H1 (cell line): ENCODE measurements at regions not wholly inside any gene's neighbourhood (a gene's known extent, or its start where the extent isn't known, plus 50 kb on each side); places are given as distances from the start of the nearest gene placed in this dataset.

ENCODE experiments used
- CTCF ChIA-PET: fragments of 300-600 bp; sonication (Branson Sonifier 250); formaldehyde crosslinking; loops from one replicate; lab custom pipeline; 2021; ENCODE audit not compliant: partially characterized antibody; lab: Charles Lee
- POLR2A ChIA-PET: fragments of 300-600 bp; sonication (Branson Sonifier 250); formaldehyde crosslinking; loops from one replicate; lab custom pipeline; 2021; ENCODE audit warnings: inconsistent platforms; ENCODE audit not compliant: partially characterized antibody; lab: Charles Lee
- DNase-seq, 2 experiments: peaks; one replicate each; pipeline versions ENCODE4 v3.0.0 to v3.0.0-alpha.2; 2010 to 2022; ENCODE audit warnings: low spot score in 2 of 2, low read depth in 1 of 2, mixed read lengths in 1 of 2
- FAIRE-seq: peaks from 2 replicates; lab custom pipeline; 2011; peaks lifted over from hg19 to GRCh38; lab: Jason Lieb, UNC
- H2AFZ ChIP-seq: 2 replicates; pipeline ENCODE4 v1.8.1; 2012; ENCODE audit warnings: low read length, inconsistent platforms
- H2AK5ac ChIP-seq: 2 replicates; pipeline ENCODE4 v1.6.1; 2013; ENCODE audit warnings: low read depth, low read length
- H2BK120ac ChIP-seq: replicated peaks from 2 replicates; pipeline ENCODE3; 2013; ENCODE audit warnings: low read depth, low read length, inconsistent platforms
- H2BK12ac ChIP-seq: 2 replicates; pipeline ENCODE4 v1.6.1; 2013; ENCODE audit warnings: low read depth, low read length
- H2BK15ac ChIP-seq: 2 replicates; pipeline ENCODE4 v1.6.1; 2013; ENCODE audit warnings: low read length
- H2BK20ac ChIP-seq: 2 replicates; pipeline ENCODE4 v1.6.1; 2013; ENCODE audit warnings: low read length
- H2BK5ac ChIP-seq: 2 replicates; pipeline ENCODE4 v1.6.1; 2013; ENCODE audit warnings: low read depth, low read length
- H3K14ac ChIP-seq: 2 replicates; pipeline ENCODE4 v1.6.1; 2013; ENCODE audit warnings: inconsistent platforms; ENCODE audit not compliant: insufficient read length
- H3K18ac ChIP-seq: 2 replicates; pipeline ENCODE4 v1.6.1; 2013; ENCODE audit warnings: low read length; ENCODE audit errors: extremely low read depth
- H3K23ac ChIP-seq: 2 replicates; pipeline ENCODE4 v1.6.1; 2013; ENCODE audit warnings: inconsistent platforms; ENCODE audit not compliant: insufficient read length
- H3K23me2 ChIP-seq: 2 replicates; pipeline ENCODE4 v1.6.1; 2013; ENCODE audit warnings: low read depth, low read length
- H3K27ac ChIP-seq: 2 replicates; pipeline ENCODE4 v1.6.1; 2011; ENCODE audit warnings: low read depth, low read length, inconsistent platforms
- H3K27me3 ChIP-seq, 4 experiments: replicated peaks in 1 of 4; 1 replicate in 1 of 4; 2 replicates in 3 of 4; pipeline versions ENCODE4 v1.6.1 to v1.8.1; 2011 to 2013; ENCODE audit warnings: low read length in 3 of 4, mild to moderate bottlenecking in 3 of 4, inconsistent platforms in 2 of 4, mixed read lengths in 2 of 4, moderate library complexity in 1 of 4; ENCODE audit not compliant: control insufficient read depth in 3 of 4, insufficient read depth in 3 of 4; ENCODE audit errors: extremely low read depth in 1 of 4
- H3K36me3 ChIP-seq, 4 experiments: 2 replicates each; pipeline versions ENCODE4 v1.6.1 to v1.8.1; 2011 to 2013; ENCODE audit warnings: mild to moderate bottlenecking in 4 of 4, low read length in 3 of 4, moderate library complexity in 2 of 4, control low read depth in 1 of 4, inconsistent platforms in 1 of 4; ENCODE audit not compliant: insufficient read depth in 4 of 4, control insufficient read depth in 2 of 4
- H3K4ac ChIP-seq: replicated peaks from 2 replicates; pipeline ENCODE3; 2013; ENCODE audit warnings: low read length, low read depth, mixed read lengths, inconsistent platforms; ENCODE audit not compliant: insufficient read length
- H3K4me1 ChIP-seq, 4 experiments: replicated peaks in 1 of 4; 1 replicate in 1 of 4; 2 replicates in 3 of 4; pipeline versions ENCODE4 v1.6.1 to v1.8.1; 2011 to 2013; ENCODE audit warnings: low read length in 3 of 4, inconsistent platforms in 2 of 4, mixed read lengths in 1 of 4; ENCODE audit not compliant: insufficient read depth in 4 of 4, control insufficient read depth in 3 of 4
- H3K4me2 ChIP-seq, 2 experiments: 2 replicates each; pipeline versions ENCODE4 v1.6.1 to v1.8.1; 2011 to 2013; ENCODE audit warnings: low read depth in 2 of 2, low read length in 2 of 2, control low read depth in 1 of 2, inconsistent platforms in 1 of 2, mild to moderate bottlenecking in 1 of 2; ENCODE audit not compliant: insufficient read depth in 1 of 2
- H3K4me3 ChIP-seq, 4 experiments: fragments of 200-600, 300-600 bp in 1 of 4; sonication (generic), shearing (Covaris generic), sonication (Bioruptor Twin) in 1 of 4; 2 replicates each; pipeline versions ENCODE4 v1.5.1 to v1.8.1; 2011 to 2016; ENCODE audit warnings: low read length in 4 of 4, low read depth in 3 of 4, control low read depth in 2 of 4, inconsistent platforms in 2 of 4, mild to moderate bottlenecking in 2 of 4, mixed read lengths in 1 of 4, moderate library complexity in 1 of 4; ENCODE audit not compliant: insufficient read depth in 2 of 4; ENCODE audit errors: extremely low read depth in 1 of 4
- H3K56ac ChIP-seq: replicated peaks from 2 replicates; pipeline ENCODE3; 2013; ENCODE audit warnings: low read depth, mild to moderate bottlenecking, mixed read lengths, low read length, inconsistent platforms; ENCODE audit not compliant: insufficient read length
- H3K79me1 ChIP-seq: 2 replicates; pipeline ENCODE4 v1.6.1; 2013; ENCODE audit warnings: low read depth, low read length, control low read depth
- H3K79me2 ChIP-seq, 2 experiments: 2 replicates each; pipeline versions ENCODE4 v1.6.1 to v1.8.1; 2012 to 2013; ENCODE audit warnings: low read length in 2 of 2, mild to moderate bottlenecking in 2 of 2, inconsistent platforms in 1 of 2; ENCODE audit not compliant: insufficient read depth in 2 of 2, control insufficient read depth in 1 of 2
- H3K9ac ChIP-seq, 4 experiments: replicated peaks in 1 of 4; 1 replicate in 1 of 4; 2 replicates in 3 of 4; pipeline versions ENCODE4 v1.6.1 to v1.8.1; 2011 to 2013; ENCODE audit warnings: low read depth in 3 of 4, low read length in 3 of 4, control low read depth in 2 of 4, mild to moderate bottlenecking in 2 of 4, moderate library complexity in 2 of 4, inconsistent platforms in 1 of 4; ENCODE audit errors: extremely low read depth in 1 of 4
- H3K9me3 ChIP-seq, 2 experiments: 2 replicates each; pipeline versions ENCODE4 v1.6.1 to v1.8.1; 2012 to 2013; ENCODE audit warnings: mild to moderate bottlenecking in 2 of 2, moderate library complexity in 2 of 2, control low read depth in 1 of 2, inconsistent platforms in 1 of 2, low read depth in 1 of 2, low read length in 1 of 2, mixed read lengths in 1 of 2; ENCODE audit not compliant: insufficient read depth in 2 of 2
- H4K20me1 ChIP-seq, 2 experiments: replicated peaks in 1 of 2; 2 replicates each; pipeline versions ENCODE3 to v1.8.1; 2011 to 2013; ENCODE audit warnings: inconsistent platforms in 2 of 2, low read length in 2 of 2, mild to moderate bottlenecking in 1 of 2; ENCODE audit not compliant: insufficient read depth in 2 of 2, control insufficient read depth in 1 of 2
- H4K5ac ChIP-seq: 2 replicates; pipeline ENCODE4 v1.6.1; 2013; ENCODE audit warnings: low read length, low read depth, mixed read lengths, inconsistent platforms; ENCODE audit not compliant: insufficient read length
- H4K8ac ChIP-seq: 2 replicates; pipeline ENCODE4 v1.8.0; 2013; ENCODE audit warnings: mild to moderate bottlenecking, moderate library complexity, low read length, inconsistent platforms; ENCODE audit not compliant: insufficient read depth; ENCODE audit errors: extremely low read depth
- H4K91ac ChIP-seq: replicated peaks from 2 replicates; pipeline ENCODE3; 2013; ENCODE audit warnings: low read length, mixed read lengths, inconsistent platforms; ENCODE audit not compliant: insufficient read length
- CBX8 ChIP-seq: fragments of 300-800, 300-1000 bp; sonication (generic); IDR thresholded peaks from 2 replicates; pipeline ENCODE4 v1.7.1; 2016; ENCODE audit warnings: low read depth, low read length, borderline replicate concordance
- CHD1 ChIP-seq: IDR thresholded peaks from 2 replicates; pipeline ENCODE4 v1.6.1; 2012; ENCODE audit warnings: low read depth, low read length, improper control_type of control experiment
- GTF2F1 ChIP-seq: IDR thresholded peaks from 2 replicates; pipeline ENCODE4 v1.6.1; 2012; ENCODE audit warnings: low read depth, low read length, improper control_type of control experiment, borderline replicate concordance
- JUN ChIP-seq: IDR thresholded peaks from 2 replicates; pipeline ENCODE4 v1.6.1; 2011; ENCODE audit warnings: low read depth, mild to moderate bottlenecking, improper control_type of control experiment, low read length
- POLR2A ChIP-seq, 2 experiments: IDR thresholded peaks; 1 replicate in 1 of 2; 2 replicates in 1 of 2; pipeline ENCODE4 v1.6.1; 2011; ENCODE audit warnings: low read depth in 2 of 2, low read length in 2 of 2, mild to moderate bottlenecking in 2 of 2; ENCODE audit errors: control extremely low read depth in 1 of 2
- RAD21 ChIP-seq, 2 experiments: IDR thresholded peaks in 1 of 2; conservative IDR thresholded peaks in 1 of 2; 2 replicates each; pipeline ENCODE4 v1.6.1; 2011; ENCODE audit warnings: low read depth in 2 of 2, low read length in 2 of 2, improper control_type of control experiment in 1 of 2, inconsistent platforms in 1 of 2, mild to moderate bottlenecking in 1 of 2, moderate library complexity in 1 of 2
- RBBP5 ChIP-seq: IDR thresholded peaks from 2 replicates; pipeline ENCODE4 v1.7.1; 2012; ENCODE audit warnings: low read depth, mild to moderate bottlenecking, inconsistent platforms, low read length, moderate library complexity, borderline replicate concordance
- RNF2 ChIP-seq: fragments of 200-900, 300-1000 bp; sonication (generic); IDR thresholded peaks from 2 replicates; pipeline ENCODE4 v1.7.1; 2016; ENCODE audit warnings: borderline replicate concordance, low read depth, mild to moderate bottlenecking, antibody characterized with exemption, low read length; ENCODE audit not compliant: poor library complexity, severe bottlenecking; ENCODE audit errors: missing control alignments
- SAP30 ChIP-seq: fragments of 300-600 bp; sonication (generic); IDR thresholded peaks from 2 replicates; pipeline ENCODE4 v1.7.1; 2012; ENCODE audit warnings: low read length, moderate library complexity, mild to moderate bottlenecking, inconsistent platforms; ENCODE audit not compliant: insufficient read depth, insufficient replicate concordance
- TCF12 ChIP-seq: IDR thresholded peaks from 2 replicates; pipeline ENCODE4 v1.6.1; 2011; ENCODE audit warnings: low read depth, mild to moderate bottlenecking, low read length
- YY1 ChIP-seq: IDR thresholded peaks from 2 replicates; pipeline ENCODE4 v1.6.1; 2011; ENCODE audit warnings: low read depth, mild to moderate bottlenecking, low read length
- WGBS, 2 experiments: shearing (Covaris generic) in 1 of 2; methylation state at CpG; one replicate each; pipeline versions ENCODE4 v1.1.6 to v1.1.7; 2013 to 2015; ENCODE audit warnings: low lambda C conversion rate in 2 of 2, mixed read lengths in 2 of 2, inconsistent platforms in 1 of 2, low coverage in 1 of 2, missing lambda C conversion rate in 1 of 2; ENCODE audit not compliant: insufficient replicate concordance in 2 of 2, insufficient coverage in 1 of 2, insufficient read length in 1 of 2; ENCODE audit errors: extremely low coverage in 1 of 2, missing lambda C conversion rate in 1 of 2; 5-methylcytosine and 5-hydroxymethylcytosine counted together
- TF ChIP-seq, protein P1 (sequence below): IDR thresholded peaks from 2 replicates; pipeline ENCODE4 v1.6.1; 2012; ENCODE audit warnings: inconsistent platforms
- TF ChIP-seq, protein P2 (sequence below): IDR thresholded peaks from 2 replicates; pipeline ENCODE4 v1.6.1; 2012; ENCODE audit warnings: low read length, inconsistent platforms

DNA sequence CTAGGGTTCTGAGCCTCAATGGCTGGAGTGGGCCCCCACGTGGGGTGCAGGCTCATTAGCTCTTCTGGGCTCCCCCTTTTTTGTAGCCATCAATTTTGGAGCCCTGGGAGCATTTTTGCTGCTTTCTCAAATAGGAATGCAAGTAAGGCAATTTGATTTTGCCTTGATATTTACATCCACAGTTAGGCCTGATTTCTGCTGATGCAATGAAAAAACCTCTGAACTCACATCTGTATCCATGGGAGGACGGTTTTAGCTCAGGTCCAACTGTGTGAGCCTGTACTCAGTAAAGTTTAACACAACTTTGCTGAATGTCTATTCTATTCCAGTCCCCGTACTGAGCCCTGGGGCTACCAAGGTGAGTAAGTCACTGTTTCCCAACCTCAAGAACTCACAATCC, 425.0 kb downstream of the HAPSTR1 start:
- CTCF ChIA-PET: no interaction called here
- Histone ChIP-seq H2BK20ac (no peak overlapping the region), H3K9me3 (peaks cover 7 to 10% of the 10 kb centered on the region in 2 experiments; a peak in 1 of 4 replicates), H3K4ac (no peak overlapping the region), H2AFZ (no peak overlapping the region), H3K27me3 (no peaks in the 10 kb centered on the region), H3K27ac (no peak overlapping the region), H3K4me2 (no peak overlapping the region), H3K36me3 (no peaks in the 10 kb centered on the region), H3K79me2 (no peaks in the 10 kb centered on the region), H3K4me1 (no peaks in the 10 kb centered on the region), H4K8ac (no peak overlapping the region), H3K23me2 (no peaks in the 10 kb centered on the region), H3K56ac (no peak overlapping the region), H3K18ac (no peak overlapping the region), H2BK15ac (no peak overlapping the region), H4K91ac (no peak overlapping the region), H2BK12ac (no peak overlapping the region), H2BK5ac (no peak overlapping the region), H2AK5ac (no peak overlapping the region), H3K14ac (no peak overlapping the region), H3K79me1 (no peaks in the 10 kb centered on the region), H3K4me3 (no peak overlapping the region), H4K5ac (no peak overlapping the region), H2BK120ac (no peak overlapping the region), H3K9ac (no peak overlapping the region), H4K20me1 (no peaks in the 10 kb centered on the region), H3K23ac (no peak overlapping the region)
- DNase-seq (no peak), FAIRE-seq (no peak)
- WGBS, 2 experiments: 94% methylated on average over 3 of the region's 3 CpGs; no CpG with 5 or more reads in 1 of the 2 experiments
- POLR2A ChIA-PET: no interaction called here
- TF ChIP-seq JUN (no peak), SAP30 (no peak), RBBP5 (no peak), RAD21 (IDR thresholded peaks at IDR 0.05 in 1 of 2, conservative IDR thresholded peaks at IDR 0.05 in 1 of 2; ENCODE audit: low read depth in 2 of 2, low read length in 2 of 2) (no peak), CHD1 (no peak), POLR2A (IDR thresholded peaks at IDR 0.05; ENCODE audit: control extremely low read depth in 1 of 2, low read depth in 2 of 2, low read length in 2 of 2) (no peak), CBX8 (no peak), YY1 (no peak), RNF2 (no peak), TCF12 (no peak), GTF2F1 (no peak)
- TF ChIP-seq, protein P1, sequence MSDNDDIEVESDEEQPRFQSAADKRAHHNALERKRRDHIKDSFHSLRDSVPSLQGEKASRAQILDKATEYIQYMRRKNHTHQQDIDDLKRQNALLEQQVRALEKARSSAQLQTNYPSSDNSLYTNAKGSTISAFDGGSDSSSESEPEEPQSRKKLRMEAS: no peak
- TF ChIP-seq, protein P2, sequence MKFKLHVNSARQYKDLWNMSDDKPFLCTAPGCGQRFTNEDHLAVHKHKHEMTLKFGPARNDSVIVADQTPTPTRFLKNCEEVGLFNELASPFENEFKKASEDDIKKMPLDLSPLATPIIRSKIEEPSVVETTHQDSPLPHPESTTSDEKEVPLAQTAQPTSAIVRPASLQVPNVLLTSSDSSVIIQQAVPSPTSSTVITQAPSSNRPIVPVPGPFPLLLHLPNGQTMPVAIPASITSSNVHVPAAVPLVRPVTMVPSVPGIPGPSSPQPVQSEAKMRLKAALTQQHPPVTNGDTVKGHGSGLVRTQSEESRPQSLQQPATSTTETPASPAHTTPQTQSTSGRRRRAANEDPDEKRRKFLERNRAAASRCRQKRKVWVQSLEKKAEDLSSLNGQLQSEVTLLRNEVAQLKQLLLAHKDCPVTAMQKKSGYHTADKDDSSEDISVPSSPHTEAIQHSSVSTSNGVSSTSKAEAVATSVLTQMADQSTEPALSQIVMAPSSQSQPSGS: no peak
